ENCODE measurements at regions not wholly inside any gene's neighbourhood (a gene's known extent, or its start where the extent isn't known, plus 50 kb on each side); places are given as distances from the start of the nearest gene placed in this dataset.

- TF ChIP-seq POLR2A (IDR thresholded peaks at IDR 0.05), result no peak
- no peak for TF ChIP-seq CTCF (IDR thresholded peaks at IDR 0.05)
Measured at GRCh38 chr2:67922080-67922785, 140.6 kb downstream of the C1D start.

Measured in lower leg skin (tissue), 3 donors.